ENCODE measurements at regions not wholly inside any gene's neighbourhood (a gene's known extent, or its start where the extent isn't known, plus 50 kb on each side); places are given as distances from the start of the nearest gene placed in this dataset.

GRCh38 chr13:59425211-59425741 lies 738.5 kb downstream of the DIAPH3 start:
- TF ChIP-seq SCRT2 (tag by site-specific recombination; IDR thresholded peaks at IDR 0.05) (no peak; the same call in 1 of the 2 replicates), ZSCAN16 (tag by site-specific recombination; IDR thresholded peaks at IDR 0.05) (no peak), ZBTB8A (tag by site-specific recombination; IDR thresholded peaks at IDR 0.05) (no peak), ZNF324 (tag by site-specific recombination; IDR thresholded peaks at IDR 0.05) (no peak)

All from HEK293 (cell line).